Left ventricle myocardium superior (tissue), 1 donor: ENCODE measurements at regions not wholly inside any gene's neighbourhood (a gene's known extent, or its start where the extent isn't known, plus 50 kb on each side); places are given as distances from the start of the nearest gene placed in this dataset.

Source experiments
- ATAC-seq: fragments of 200-7000 bp; cut with Tn5 transposase; one replicate; pipeline ENCODE4 v1.9.1; 2020; ENCODE audit warnings: mild to moderate bottlenecking, moderate library complexity
- DNase-seq: peaks from one replicate; pipeline ENCODE4 v3.0.0-alpha.2; 2020
- intact Hi-C: fragments of 100-400 bp; cut with micrococcal nuclease; formaldehyde crosslinking; loops from one replicate; pipeline ENCODE4 v1.11.0; 2022
- donor health status: DM: no; HTN: yes; CAD: no; lungs with severe emphysema.

GRCh38 chr14:81818271-81818670 lies 284.6 kb upstream of the SEL1L start:
- intact Hi-C loops: no loop called here
- ATAC-seq (no peak), DNase-seq (no peak)

- DNase-seq: no peak
- intact Hi-C loops: no loop called here
- ATAC-seq: no peak
Observed at GRCh38 chr14:81819344-81819743, 285.7 kb upstream of the SEL1L start.

- DNase-seq: no peak
- ATAC-seq: no peak
- intact Hi-C loops: no loop called here
Observed at GRCh38 chr14:81819910-81820309, 286.3 kb upstream of the SEL1L start.

- intact Hi-C loops: no loop called here
- ATAC-seq (no peak), DNase-seq (no peak)
Observed at GRCh38 chr14:81826081-81826480, 292.4 kb upstream of the SEL1L start.

GRCh38 chr14:81829447-81829846 lies 295.8 kb upstream of the SEL1L start:
- intact Hi-C loops: no loop called here
- DNase-seq (peak; percentile 13), ATAC-seq (no peak)

- ATAC-seq (peak; percentile 99), DNase-seq (peak; percentile 62)
- intact Hi-C loops: no loop called here
Observed at GRCh38 chr14:81831128-81831820, 297.6 kb upstream of the SEL1L start.

GRCh38 chr14:81834308-81834707 lies 300.7 kb upstream of the SEL1L start:
- intact Hi-C loops: no loop called here
- no peak for DNase-seq
- no peak for ATAC-seq

- ATAC-seq (no peak), DNase-seq (no peak)
- intact Hi-C loops: no loop called here
Observed at GRCh38 chr14:81837304-81837703, 303.7 kb upstream of the SEL1L start.

- DNase-seq (no peak), ATAC-seq (no peak)
- intact Hi-C loops: no loop called here
Observed at GRCh38 chr14:81839056-81839455, 305.4 kb upstream of the SEL1L start.

GRCh38 chr14:81841346-81841745 lies 307.7 kb upstream of the SEL1L start:
- DNase-seq (no peak), ATAC-seq (no peak)
- intact Hi-C loops: no loop called here

GRCh38 chr14:81849714-81850113 lies 316.1 kb upstream of the SEL1L start:
- intact Hi-C loops: no loop called here
- no peak for ATAC-seq
- DNase-seq: no peak

GRCh38 chr14:81855007-81855406 lies 321.4 kb upstream of the SEL1L start:
- DNase-seq (no peak), ATAC-seq (no peak)
- intact Hi-C loops: no loop called here

GRCh38 chr14:81859046-81859445 lies 325.4 kb upstream of the SEL1L start:
- ATAC-seq: peak; percentile 70
- no peak for DNase-seq
- intact Hi-C loops: no loop called here

- intact Hi-C loops: no loop called here
- ATAC-seq: no peak
- no peak for DNase-seq
Observed at GRCh38 chr14:81868172-81868571, 334.5 kb upstream of the SEL1L start.

GRCh38 chr14:81871706-81872105 lies 338.1 kb upstream of the SEL1L start:
- ATAC-seq (no peak), DNase-seq (no peak)
- intact Hi-C loops: no loop called here

- intact Hi-C loops: no loop called here
- no peak for ATAC-seq
- DNase-seq: no peak
Observed at GRCh38 chr14:81884382-81884781, 350.7 kb upstream of the SEL1L start.

GRCh38 chr14:81886588-81886987 lies 352.9 kb upstream of the SEL1L start:
- intact Hi-C loops: no loop called here
- DNase-seq (no peak), ATAC-seq (no peak)

GRCh38 chr14:81889529-81889928 lies 355.9 kb upstream of the SEL1L start:
- intact Hi-C loops: no loop called here
- ATAC-seq (peak; percentile 80), DNase-seq (no peak)

GRCh38 chr14:81890020-81890419 lies 356.4 kb upstream of the SEL1L start:
- DNase-seq (no peak), ATAC-seq (peak; percentile 87)
- intact Hi-C loops: no loop called here

GRCh38 chr14:81903477-81903876 lies 369.8 kb upstream of the SEL1L start:
- no peak for DNase-seq
- intact Hi-C loops: no loop called here
- no peak for ATAC-seq

- intact Hi-C loops: no loop called here
- no peak for ATAC-seq
- DNase-seq: no peak
Observed at GRCh38 chr14:81927070-81927469, 393.4 kb upstream of the SEL1L start.

- DNase-seq (no peak), ATAC-seq (no peak)
- intact Hi-C loops: no loop called here
Observed at GRCh38 chr14:81931828-81932227, 398.2 kb upstream of the SEL1L start.
